Fibroblast of lung (primary cell): ENCODE measurements at regions not wholly inside any gene's neighbourhood (a gene's known extent, or its start where the extent isn't known, plus 50 kb on each side); places are given as distances from the start of the nearest gene placed in this dataset.

Experiments
- CTCF ChIP-seq, 2 donors: IDR thresholded peaks in 1 of 2; conservative IDR thresholded peaks in 1 of 2; 1 replicate in 1 of 2; 2 replicates in 1 of 2; pipeline ENCODE4 v1.5.1; 2011 to 2012; ENCODE audit warnings: low read length in 2 of 2, control low read depth in 1 of 2, inconsistent platforms in 1 of 2, low read depth in 1 of 2, mild to moderate bottlenecking in 1 of 2
- EZH2 ChIP-seq: IDR thresholded peaks from 2 replicates; pipeline ENCODE4 v1.5.1; 2012; ENCODE audit warnings: low read length, control low read depth, mild to moderate bottlenecking; ENCODE audit errors: missing control alignments

- TF ChIP-seq EZH2 (no peak), CTCF (conservative IDR thresholded peaks at IDR 0.05 in 1 of 2, IDR thresholded peaks at IDR 0.05 in 1 of 2; ENCODE audit: low read depth in 1 of 2, low read length in 2 of 2) (no peak)
Measured at GRCh38 chr22:49466878-49467595, 360.6 kb downstream of the BRD1 start.
